GM19452 (cell line): ENCODE measurements at regions not wholly inside any gene's neighbourhood (a gene's known extent, or its start where the extent isn't known, plus 50 kb on each side); places are given as distances from the start of the nearest gene placed in this dataset.
"Not testable (repeated sequence)": the region's sequence is repeated elsewhere in the genome, so short reads cannot be mapped to it uniquely, and the experiment has no call there.

ENCODE experiments used
- ATAC-seq: cut with Tn5 transposase; IDR thresholded peaks from one replicate; pipeline ENCODE4 v1.9.1; 2021; ENCODE audit not compliant: unreplicated experiment

DNA sequence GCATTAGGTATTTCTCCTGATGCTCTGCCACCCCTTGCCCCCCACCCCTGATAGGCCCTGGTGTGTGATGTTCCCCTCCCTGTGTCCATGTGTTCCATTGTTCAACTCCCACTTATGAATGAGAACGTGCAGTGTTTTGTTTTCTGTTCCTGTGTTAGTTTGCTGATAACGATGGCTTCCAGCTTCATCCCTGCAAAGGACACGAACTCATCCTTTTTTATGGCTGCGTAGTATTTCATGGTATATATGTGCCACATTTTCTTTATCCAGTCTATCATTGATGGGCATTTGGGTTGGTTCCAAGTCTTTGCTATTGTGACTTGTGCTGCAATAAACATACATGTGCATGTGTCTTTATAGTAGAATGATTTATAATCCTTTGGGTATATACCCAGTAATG, 109.7 kb upstream of the PITX1 start:
- not testable (repeated sequence) for ATAC-seq

DNA sequence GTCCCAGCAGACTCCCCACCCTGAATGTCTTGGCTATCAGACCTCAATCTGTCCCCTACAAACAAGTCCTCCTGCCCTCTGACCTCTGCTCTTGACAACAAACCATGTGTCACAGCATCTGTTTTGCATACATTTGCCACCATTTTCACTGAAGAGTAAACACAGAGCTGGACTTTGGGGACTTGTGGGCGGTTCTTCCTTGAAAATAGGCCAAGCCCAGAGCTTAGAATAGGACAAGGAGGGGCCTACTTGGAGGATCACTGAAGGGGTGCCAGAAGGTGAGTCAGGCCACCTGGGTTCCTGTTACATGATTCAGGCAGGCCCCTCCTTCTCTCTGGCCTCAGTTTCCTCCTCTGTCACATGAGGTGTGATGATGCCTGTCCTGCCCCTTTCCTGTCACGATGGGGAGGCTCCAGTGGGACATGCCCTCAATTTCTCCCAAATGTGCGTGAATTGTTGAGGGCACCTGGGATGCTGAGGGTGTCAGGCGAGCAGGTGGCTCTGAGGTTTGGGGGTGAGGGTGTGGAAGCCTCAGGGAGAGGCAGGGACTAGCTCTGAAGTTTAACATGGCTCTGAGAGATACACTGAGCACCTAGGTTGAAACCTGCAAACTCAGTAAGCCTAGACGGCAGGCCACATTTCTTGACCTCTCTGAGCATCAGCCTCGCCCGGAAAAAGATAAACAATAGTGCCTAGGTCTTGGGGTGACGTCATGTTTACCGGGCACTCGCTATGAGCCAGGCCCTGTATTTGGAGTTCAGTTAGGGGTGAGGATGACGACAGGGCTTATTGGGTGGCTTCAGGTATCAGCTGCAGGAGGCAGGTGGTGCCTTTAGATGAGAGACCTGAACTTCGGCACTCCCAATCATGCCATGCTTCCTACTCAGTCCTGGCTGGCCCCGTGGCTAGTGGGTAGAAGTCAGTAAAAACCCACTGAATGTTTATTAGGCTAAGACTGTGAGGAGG, 107.6 kb upstream of the PITX1 start:
- no peak for ATAC-seq

DNA sequence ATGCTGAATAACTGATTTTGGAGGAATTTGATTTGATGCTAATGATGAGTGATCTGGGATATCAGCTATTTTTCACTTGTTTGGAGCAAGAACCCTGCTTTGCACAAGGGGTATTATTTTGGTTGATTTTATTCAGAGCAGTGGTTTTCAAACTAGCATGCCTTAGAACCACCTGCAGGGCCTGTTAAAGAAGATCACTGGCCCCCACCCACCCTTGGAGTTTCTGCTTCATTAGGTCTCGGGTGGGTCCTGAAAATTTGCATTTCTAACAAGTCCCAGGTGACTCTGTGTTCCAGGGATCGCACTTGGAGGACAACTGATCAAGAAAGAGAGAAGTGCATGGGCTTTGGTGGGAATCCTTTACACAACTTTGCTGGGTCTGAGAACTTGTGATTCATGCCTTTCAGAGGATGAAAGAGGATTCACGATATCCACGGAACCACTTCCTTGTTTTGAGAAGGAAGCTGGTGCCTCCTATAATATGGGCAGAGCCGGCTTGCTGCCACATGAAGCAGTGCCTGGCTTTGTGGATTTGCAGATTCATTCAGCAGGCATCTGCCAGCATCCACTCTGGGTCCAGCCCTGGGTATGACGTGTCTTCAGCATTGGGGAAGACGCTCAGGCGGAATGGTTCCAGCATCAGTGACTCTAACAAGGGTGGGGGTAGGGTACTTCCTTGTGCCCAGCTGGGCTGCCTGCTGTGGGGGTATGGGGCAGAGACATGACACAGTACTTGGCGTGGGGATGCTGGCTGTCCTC, 106.6 kb upstream of the PITX1 start:
- ATAC-seq: no peak

DNA sequence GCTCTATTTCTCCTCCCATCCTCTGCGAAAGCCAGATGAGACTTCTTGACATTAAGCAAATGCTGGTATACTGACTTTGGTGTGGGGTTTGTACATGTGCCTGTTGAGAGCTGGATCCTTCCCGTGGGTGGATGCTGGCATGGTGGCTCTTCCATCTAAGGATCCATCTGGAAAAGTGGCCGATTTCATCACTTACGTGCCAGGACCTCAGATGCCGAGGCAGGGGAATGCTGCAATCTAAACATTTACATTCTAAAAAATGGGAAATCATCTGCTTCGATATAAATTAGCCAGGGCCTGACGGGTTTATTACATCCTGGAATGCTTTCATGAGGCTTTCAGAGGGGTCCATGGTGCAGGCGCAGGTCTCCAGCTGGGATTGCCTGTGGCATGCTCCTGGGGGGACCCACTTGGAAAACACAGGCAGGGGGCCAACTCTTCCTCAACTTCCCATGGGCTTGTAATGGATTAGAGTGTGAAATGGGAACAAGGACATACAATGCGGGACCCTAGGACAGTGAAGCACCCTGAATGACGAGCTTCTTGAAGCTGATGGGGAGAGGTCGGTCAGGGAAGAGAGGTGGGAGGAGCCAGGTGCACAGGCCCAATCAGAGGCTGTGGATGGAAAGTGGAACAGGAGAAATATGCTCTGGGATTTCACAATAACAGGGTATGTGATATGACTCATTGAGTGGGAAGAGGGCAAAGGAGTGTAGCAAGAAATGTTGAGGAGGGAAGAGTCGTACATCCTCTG, 105.5 kb upstream of the PITX1 start:
- no peak for ATAC-seq

DNA sequence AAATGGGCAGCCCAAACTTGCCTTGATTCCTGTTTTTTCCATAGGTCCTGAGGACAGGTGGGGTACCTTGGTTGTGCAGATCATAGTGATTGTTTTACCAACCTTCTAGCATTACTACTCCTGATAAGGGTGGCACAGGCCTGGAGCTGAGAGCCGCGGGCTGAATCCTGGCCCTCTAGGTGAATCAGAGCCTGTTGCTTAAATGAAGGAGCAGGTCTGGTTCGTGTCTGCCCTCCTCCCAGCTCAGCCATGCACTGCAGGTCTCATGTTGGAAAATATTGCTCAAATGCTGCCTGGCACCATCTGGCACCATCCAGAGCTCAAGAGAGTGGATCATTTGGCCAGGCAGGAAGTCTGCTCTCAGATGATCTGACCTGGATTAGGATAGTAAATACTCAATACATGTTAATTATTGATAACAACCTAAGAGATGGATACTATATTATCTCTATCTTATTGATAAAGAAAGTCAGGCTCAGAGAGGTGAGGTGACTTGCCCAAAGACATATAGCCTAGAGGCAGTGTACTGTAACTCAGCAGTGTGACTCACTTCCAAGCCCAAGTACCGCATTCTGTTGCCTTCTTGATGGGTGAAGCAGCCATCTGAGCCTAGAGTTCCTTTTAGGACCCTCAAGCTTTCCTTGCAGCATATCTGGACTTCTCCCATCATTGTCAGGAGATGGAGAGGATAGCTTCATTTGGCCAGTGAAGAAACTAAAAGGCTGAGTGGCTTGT, 104.3 kb upstream of the PITX1 start:
- no peak for ATAC-seq

DNA sequence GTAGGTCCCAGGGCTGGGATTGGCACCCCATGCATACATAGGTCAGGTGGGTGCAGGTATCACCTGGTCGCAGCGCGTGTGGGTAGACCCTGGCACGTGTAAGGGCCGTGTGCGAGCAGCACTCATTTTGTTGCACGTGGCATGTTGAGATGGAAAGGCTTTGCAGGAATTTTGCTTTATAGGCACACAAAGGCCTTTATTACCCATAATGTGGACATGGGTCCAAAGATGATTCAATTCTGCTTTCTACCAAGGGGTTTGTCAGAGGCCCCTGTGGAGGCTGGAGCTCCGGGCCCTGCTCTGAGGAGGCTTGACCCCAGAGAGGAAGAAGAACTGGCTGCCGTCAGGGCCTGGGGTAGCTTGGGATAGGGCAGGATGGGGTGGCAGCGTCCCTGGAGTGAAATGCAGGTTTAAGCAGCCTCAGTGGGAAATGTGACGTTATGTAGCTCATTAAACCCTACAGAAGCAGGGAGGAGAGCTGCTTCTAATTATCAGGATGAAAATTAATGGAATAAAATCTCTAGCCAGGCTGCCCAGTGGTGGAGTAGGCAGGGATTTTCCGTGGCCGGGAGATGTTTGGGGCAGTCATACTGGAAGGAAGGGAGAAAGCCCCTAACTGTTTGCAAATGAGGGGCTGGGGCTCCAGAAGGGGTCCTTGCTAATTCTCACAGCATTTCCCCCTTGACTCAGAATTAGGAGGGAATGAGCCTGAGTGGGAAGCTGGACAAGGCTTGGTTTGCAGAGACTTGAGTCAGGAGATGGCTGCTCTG, 103.3 kb upstream of the PITX1 start:
- ATAC-seq: no peak

DNA sequence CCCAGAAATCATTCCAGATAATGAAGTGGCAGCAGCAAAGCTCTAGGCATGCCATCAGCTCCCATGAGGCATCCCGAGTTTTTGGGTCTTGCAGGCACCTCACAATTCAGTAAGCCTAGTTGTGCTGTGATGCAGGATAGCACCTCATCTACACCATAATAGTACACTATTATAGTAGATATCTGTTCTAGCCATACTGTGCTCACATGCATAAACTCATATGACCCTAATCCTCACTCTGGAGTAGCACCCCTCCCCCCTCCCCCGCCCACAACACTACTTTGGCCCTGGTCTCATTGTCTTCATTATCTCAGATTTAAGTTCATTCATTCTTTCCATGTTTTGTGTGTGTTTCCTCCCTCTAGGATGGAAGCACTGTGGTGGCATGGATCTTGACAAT, 102.5 kb upstream of the PITX1 start:
- ATAC-seq: no peak

DNA sequence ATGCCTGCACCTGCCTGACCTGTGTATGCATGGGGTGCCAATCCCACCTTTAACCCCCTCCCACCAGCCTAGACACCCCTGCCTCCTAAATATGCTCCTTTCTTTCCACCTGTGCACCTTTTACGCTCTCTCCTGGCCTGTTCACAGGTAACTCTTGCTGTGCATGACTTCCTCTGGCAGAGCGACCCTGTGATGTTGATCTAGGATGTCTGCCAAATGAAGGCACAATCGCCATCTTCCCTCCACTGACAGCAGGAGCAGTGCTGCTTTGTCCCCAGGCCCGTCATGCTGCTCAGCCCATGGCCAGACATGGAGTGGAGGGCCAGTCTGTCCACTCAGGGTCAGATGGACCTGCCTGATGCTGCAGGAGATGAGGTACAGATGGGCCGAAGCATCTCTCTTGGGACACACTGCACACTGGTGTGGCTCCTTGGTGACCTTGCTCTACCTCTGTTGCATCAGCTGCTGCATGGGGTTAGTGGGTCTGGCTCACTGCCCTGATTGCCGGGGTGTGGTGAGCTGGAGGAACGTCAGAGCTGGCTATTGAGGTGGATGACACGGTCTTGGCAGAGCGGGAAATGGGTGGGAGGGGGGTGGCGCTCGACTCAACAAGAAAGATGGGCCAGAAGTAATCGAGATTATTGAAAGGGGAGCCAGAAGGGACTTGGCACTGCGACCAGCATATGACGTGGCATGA, 101.7 kb upstream of the PITX1 start:
- ATAC-seq: no peak

DNA sequence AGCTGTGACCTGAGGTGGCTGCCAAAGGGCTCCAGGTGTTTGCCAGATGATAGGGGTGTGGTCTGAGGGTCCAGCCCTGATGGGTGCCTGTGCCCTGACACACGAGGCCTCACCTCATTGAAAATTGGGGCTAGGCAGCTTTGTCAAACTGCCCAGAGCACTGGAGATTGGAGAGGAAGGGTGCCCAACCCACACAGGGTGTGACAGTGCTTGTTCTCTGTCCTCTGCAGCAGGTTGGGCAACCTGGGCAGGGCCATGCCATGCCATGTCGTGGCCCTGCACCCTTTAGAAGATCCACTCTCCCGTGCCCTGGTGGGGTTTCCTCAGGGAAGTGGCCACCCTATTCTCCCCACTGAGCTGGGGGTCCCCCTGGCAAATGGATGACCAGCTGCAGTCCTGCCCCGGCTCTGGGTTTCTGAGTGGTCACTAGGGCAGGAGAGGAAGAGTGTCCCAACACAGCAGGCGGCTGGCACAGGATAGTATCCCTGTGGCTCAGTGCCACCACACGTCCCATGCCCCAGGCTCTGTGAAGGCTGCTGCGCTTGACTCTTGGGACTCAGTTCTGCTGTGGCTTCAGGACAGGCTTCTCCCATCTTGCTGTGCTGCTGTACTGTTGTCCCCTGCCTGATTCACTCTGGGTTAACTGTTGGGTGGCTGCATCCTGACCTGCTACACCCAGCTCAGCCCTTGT, 100.8 kb upstream of the PITX1 start:
- ATAC-seq: no peak

DNA sequence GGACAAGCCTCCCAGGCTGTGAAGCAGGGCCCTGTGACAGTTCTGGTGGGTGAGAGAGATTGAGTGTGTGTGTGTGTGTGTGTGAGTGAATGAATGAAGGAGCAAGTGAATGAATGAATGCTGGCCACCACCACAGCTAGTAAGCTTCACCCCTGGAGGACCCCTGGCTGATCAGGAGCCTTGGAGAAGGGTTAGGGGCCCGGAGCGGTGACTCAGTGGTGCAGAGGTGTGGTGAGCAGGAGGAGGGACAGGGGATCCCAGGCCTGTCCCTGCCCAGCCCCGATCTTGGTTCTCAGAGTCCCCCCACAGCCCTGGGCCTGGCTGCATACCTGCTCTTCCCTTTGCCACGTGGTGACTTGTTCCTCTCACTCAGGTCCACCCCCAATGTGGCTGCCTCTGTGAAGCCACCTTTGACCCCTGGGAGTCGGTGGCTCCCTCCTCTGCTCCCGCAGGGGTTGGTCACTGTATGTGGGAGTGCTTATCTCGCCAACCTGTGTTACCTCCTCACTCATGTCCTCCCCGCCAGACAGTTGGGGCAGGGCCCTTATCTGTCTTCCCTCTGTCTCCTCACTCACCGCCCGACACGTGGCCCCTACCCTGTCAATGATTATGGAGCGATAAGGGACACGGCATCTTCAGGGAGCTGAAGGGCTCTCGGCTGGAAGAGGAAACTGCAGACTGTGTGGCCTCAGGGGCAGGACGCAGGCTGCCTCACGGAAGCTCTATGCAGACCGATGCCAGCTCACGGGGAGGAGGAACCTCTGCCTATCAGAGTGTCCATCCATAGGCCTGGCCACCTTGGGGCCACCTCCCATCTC, 99.9 kb upstream of the PITX1 start:
- ATAC-seq: no peak

DNA sequence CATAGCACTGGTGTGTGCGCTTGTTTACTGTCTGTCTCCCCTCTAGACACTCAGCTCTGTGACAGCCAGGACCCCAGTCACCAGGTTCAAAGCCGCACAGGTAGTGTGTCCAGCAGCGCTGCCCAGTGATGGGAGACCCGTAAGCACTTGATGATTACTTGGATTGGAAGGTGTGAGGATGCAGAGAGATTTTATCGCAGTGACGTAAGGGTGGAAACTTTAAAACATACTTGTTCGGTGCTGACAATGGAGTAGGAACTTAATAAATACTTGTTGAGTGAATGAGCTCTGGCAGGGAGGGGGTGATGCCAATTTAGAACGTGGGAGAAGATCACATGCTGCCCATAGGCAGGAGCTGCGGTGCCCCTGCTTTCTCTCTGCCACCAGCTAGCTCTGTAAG, 99.2 kb upstream of the PITX1 start:
- no peak for ATAC-seq

DNA sequence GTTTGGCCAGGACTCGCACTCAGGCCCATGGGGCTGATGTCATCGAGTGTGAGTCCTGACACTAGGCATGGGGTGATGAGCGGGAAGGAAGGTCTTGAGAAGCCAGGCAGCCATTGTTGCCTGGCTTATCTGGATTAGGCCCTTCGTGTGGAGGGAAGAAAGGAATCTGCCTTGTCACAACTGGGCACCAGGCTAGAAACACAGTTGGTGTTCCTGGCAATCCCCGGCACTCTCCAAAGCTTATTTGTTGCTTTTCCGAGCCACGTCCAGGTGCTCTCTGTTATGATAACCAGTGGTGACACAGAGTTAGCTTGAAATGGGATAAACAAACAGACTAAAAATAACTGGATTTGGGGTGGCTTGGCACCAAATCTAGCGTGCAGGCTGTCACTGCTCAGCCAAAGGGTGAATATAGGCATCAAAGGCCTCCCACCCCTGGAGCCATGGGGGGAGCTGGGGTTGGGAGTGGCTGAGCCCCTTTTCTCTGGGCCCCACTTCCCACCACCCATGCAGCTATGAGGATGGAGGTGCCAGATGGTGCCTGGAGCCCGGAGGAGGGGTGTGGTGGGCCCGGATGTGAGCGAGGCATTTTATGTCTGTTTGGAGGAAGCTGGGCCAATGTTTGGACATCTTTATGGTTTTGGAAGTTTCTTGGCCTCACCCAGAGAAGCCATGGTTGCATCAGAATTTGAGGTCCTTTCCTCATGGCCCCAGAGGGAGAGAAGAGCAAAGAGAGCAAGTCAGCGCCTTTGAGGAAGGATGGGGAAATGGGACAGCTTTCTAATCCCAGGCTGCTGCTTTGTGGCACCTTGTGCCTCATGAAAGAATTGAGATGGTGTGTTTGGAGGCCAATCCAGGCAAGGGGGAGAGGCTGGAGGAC, 98.0 kb upstream of the PITX1 start:
- no peak for ATAC-seq

DNA sequence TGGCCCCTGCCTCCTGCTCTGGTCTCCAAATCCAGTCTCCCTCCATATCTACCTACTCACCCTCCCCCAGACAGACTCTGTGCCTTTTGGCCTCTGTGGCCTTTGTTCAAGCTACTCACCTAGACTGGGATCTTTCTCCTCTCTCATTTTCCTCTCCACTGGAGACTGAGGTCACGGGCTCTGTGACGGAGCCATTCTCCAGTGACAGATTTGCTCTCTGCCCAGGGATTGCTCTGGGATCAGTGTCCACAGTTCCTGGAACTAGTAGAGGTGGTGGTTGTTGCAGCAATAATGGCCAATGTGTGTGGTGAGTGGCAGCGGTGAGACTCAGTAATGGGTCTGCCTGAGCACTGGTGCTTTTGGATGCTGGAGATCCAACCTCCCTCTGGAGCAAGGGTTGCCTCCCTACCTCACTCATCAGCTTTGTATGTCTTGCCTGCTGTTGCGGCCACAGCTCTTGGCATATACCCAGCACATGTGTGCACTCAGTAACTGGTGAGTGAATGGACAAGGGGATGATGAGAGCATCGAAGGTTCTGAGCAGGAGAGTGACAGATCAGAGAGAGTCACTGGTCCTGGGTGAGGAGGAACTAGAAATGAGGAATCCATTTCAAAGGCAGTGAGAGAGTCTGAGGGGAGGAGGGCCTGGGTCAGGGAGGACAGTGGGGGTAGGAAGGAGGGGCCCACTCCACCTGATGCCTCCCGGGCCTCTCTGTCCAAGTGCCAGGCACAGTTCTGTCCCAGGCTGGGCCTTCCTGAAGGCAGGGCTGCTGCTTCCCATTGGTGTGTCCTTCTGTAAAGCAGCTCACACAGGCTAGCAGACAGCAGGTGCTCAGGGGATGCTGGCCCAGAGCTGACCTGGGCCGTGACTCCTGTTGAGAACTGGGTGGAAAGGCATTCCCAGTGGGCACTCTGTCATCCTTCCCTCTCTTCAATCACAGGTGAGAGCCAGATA, 96.5 kb upstream of the PITX1 start:
- no peak for ATAC-seq

DNA sequence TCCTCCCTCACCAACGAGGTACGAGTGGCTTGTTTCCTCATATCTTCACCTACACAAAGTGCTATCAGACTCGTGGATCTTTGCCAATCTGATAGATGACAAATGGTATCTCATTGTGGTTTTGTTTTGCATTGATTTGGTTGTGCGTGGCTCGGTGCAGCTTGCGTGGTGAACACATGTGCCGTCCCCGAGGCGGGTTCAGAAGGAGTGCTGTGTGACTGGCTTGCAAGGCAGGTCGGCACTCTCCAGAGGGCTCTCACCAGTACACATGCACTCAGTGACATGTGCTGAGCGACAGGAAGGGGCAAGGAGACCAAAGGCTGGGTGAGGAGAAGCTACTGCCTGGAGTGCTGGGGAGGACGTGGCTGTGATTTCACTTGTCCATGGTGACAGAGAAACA, 95.3 kb upstream of the PITX1 start:
- no peak for ATAC-seq

DNA sequence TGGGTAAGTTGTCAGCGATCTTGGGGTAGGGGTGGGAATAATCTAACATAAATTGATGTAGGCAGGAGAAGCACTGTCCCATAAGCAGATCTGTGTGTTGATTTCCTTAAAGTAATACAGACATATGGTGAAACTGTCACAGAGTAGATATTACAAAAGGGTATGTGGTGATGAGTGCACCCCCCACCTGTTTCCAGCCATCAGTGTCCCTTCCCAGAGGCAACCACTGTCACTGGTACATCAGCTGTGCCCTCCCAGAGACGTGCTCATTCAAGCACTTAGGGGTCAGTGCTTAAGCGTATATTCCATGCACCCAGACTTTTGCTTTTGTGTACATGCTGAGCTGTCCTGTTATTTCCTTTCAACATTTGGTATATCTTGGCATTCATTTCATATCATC, 94.3 kb upstream of the PITX1 start:
- no peak for ATAC-seq
